ENCODE measurements at regions not wholly inside any gene's neighbourhood (a gene's known extent, or its start where the extent isn't known, plus 50 kb on each side); places are given as distances from the start of the nearest gene placed in this dataset.
A peak's percentile ranks its signal among the peaks of the same experiment; 100 is the strongest.

DNA sequence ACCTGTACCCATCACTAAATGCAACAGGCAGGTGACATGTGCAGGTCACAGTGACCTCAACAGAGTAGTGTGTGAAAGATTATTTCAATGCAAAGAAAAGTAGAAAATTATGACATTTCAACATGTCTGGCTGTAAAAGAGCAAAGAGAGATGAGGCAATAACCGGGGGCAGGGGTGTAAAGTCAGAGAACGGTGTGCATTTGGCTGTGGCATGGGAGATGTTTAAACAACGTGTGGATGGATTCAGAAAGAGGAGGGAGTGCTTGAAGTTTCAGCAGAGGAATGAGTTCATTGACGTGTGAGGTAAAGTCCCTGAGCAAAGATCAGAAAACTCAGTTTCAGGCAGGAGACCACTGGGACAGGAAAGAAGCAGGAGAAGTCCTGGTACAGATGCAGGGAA, 229.7 kb downstream of the BUD13 start:
- Histone ChIP-seq H3K9ac (ENCODE audit: extremely low read depth, low read length, poor library complexity, severe bottlenecking) (no peak overlapping the region), H3K4me3 (ENCODE audit: low read length) (no peak overlapping the region), H3K36me3 (ENCODE audit: control insufficient read depth, insufficient read depth, low read length) (no peaks in the 10 kb centered on the region), H3K9me3 (ENCODE audit: control insufficient read depth, low read length) (no peaks in the 10 kb centered on the region), H3K27me3 (ENCODE audit: control insufficient read depth, insufficient read depth, low read length, poor library complexity, severe bottlenecking) (peaks cover 14% of the 10 kb centered on the region), H3K4me1 (ENCODE audit: control insufficient read depth, insufficient read depth, low read length) (no peaks in the 10 kb centered on the region), H3K27ac (ENCODE audit: low read depth, low read length) (no peak overlapping the region)
- WGBS, 2 experiments (ENCODE audit: insufficient coverage in 1 of 2, insufficient read length in 1 of 2) = 83 to 84% methylated on average over 4 of the region's 4 CpGs
- peak; percentile 13 for DNase-seq
- Mint-ChIP-seq H3K4me1 (no peaks in the 10 kb centered on the region), H3K27me3 (ENCODE audit: insufficient read depth) (peaks cover 16% of the 10 kb centered on the region), H3K36me3 (ENCODE audit: low read depth) (no peaks in the 10 kb centered on the region), H3K9me3 (no peaks in the 10 kb centered on the region), H3K27ac (no peak overlapping the region), H3K4me3 (no peak overlapping the region)
- no peak for TF ChIP-seq CTCF (conservative IDR thresholded peaks at IDR 0.05)

GRCh38 chr11:116542406-116542805, 230.4 kb downstream of the BUD13 start:
- Histone ChIP-seq H3K27me3 (ENCODE audit: control insufficient read depth, insufficient read depth, low read length, poor library complexity, severe bottlenecking) (peaks cover 14% of the 10 kb centered on the region), H3K4me3 (ENCODE audit: low read length) (no peak overlapping the region), H3K9ac (ENCODE audit: extremely low read depth, low read length, poor library complexity, severe bottlenecking) (no peak overlapping the region), H3K4me1 (ENCODE audit: control insufficient read depth, insufficient read depth, low read length) (no peaks in the 10 kb centered on the region), H3K36me3 (ENCODE audit: control insufficient read depth, insufficient read depth, low read length) (no peaks in the 10 kb centered on the region), H3K9me3 (ENCODE audit: control insufficient read depth, low read length) (no peaks in the 10 kb centered on the region), H3K27ac (ENCODE audit: low read depth, low read length) (no peak overlapping the region)
- H3K4me1 Mint-ChIP-seq = no peaks in the 10 kb centered on the region
- H3K36me3 Mint-ChIP-seq (ENCODE audit: low read depth) = no peaks in the 10 kb centered on the region
- 86 to 87% methylated on average over 6 of the region's 6 CpGs for WGBS, 2 experiments (ENCODE audit: insufficient coverage in 1 of 2, insufficient read length in 1 of 2)
- no peak overlapping the region for H3K4me3 Mint-ChIP-seq
- H3K27me3 Mint-ChIP-seq (ENCODE audit: insufficient read depth) = peaks cover 21% of the 10 kb centered on the region
- peak; percentile 10 for DNase-seq
- H3K27ac Mint-ChIP-seq = no peak overlapping the region
- no peaks in the 10 kb centered on the region for H3K9me3 Mint-ChIP-seq
- no peak for TF ChIP-seq CTCF (conservative IDR thresholded peaks at IDR 0.05)

DNA sequence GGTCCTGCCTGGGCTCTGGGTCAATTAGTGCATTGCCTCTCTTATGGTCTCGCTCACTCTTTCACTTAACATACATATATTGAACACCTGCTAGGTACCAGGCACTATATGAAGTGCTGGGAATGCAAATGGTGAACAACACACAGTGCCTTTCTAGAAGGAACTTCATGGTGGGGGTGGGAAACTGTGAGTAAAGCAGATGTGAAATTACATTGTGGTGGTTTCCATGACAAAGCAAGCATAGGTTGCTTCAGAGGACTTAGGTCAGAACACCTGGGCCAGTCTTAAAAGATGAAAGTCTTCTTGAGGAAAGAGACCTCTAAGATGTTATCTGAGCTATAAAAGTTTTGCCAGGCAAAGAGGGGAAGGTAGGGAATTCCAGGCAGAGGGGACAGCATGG, 231.3 kb downstream of the BUD13 start:
- TF ChIP-seq CTCF (conservative IDR thresholded peaks at IDR 0.05) = no peak
- Mint-ChIP-seq H3K27ac (no peak overlapping the region), H3K4me3 (no peak overlapping the region), H3K36me3 (ENCODE audit: low read depth) (no peaks in the 10 kb centered on the region), H3K27me3 (ENCODE audit: insufficient read depth) (peaks cover 22% of the 10 kb centered on the region), H3K4me1 (peaks cover 3% of the 10 kb centered on the region), H3K9me3 (no peaks in the 10 kb centered on the region)
- peak; percentile 2 for DNase-seq
- no peak overlapping the region for H3K4me3 ChIP-seq (ENCODE audit: low read length)
- H3K4me1 ChIP-seq (ENCODE audit: control insufficient read depth, insufficient read depth, low read length) = no peaks in the 10 kb centered on the region
- peaks cover 14% of the 10 kb centered on the region for H3K27me3 ChIP-seq (ENCODE audit: control insufficient read depth, insufficient read depth, low read length, poor library complexity, severe bottlenecking)
- no peak overlapping the region for H3K9ac ChIP-seq (ENCODE audit: extremely low read depth, low read length, poor library complexity, severe bottlenecking)
- H3K36me3 ChIP-seq (ENCODE audit: control insufficient read depth, insufficient read depth, low read length) = no peaks in the 10 kb centered on the region
- 94% methylated on average over 1 of the region's 1 CpG; no CpG with 5 or more reads in 1 of the 2 experiments for WGBS, 2 experiments (ENCODE audit: insufficient coverage in 1 of 2, insufficient read length in 1 of 2)
- H3K27ac ChIP-seq (ENCODE audit: low read depth, low read length) = no peak overlapping the region
- H3K9me3 ChIP-seq (ENCODE audit: control insufficient read depth, low read length) = no peaks in the 10 kb centered on the region

All from endodermal cell (in vitro differentiated cells).